HG03565 (cell line): ENCODE measurements at regions not wholly inside any gene's neighbourhood (a gene's known extent, or its start where the extent isn't known, plus 50 kb on each side); places are given as distances from the start of the nearest gene placed in this dataset.

Source experiments
- ATAC-seq: cut with Tn5 transposase; IDR thresholded peaks from one replicate; pipeline ENCODE4 v1.9.1; 2021; ENCODE audit warnings: mild to moderate bottlenecking, moderate library complexity; ENCODE audit not compliant: unreplicated experiment

GRCh38 chr1:208821939-208822338, 577.8 kb upstream of the PLXNA2 start:
- ATAC-seq: no peak

- ATAC-seq: no peak
These were observed 581.1 kb upstream of the PLXNA2 start for GRCh38 chr1:208825300-208825699.

- ATAC-seq: no peak
These were observed 585.4 kb upstream of the PLXNA2 start for GRCh38 chr1:208829595-208829994.

- no peak for ATAC-seq
These were observed 590.4 kb upstream of the PLXNA2 start for GRCh38 chr1:208834381-208835096.

- ATAC-seq: no peak
These were observed 590.9 kb upstream of the PLXNA2 start for GRCh38 chr1:208835097-208835463.

- no peak for ATAC-seq
These were observed 591.6 kb upstream of the PLXNA2 start for GRCh38 chr1:208835781-208836180.

GRCh38 chr1:208837242-208837641, 593.1 kb upstream of the PLXNA2 start:
- ATAC-seq: no peak

GRCh38 chr1:208841436-208841835, 597.3 kb upstream of the PLXNA2 start:
- ATAC-seq: no peak

GRCh38 chr1:208842451-208842850, 598.3 kb upstream of the PLXNA2 start:
- ATAC-seq: no peak

- ATAC-seq: no peak
These were observed 600.0 kb upstream of the PLXNA2 start for GRCh38 chr1:208844158-208844557.

GRCh38 chr1:208848854-208849253, 604.7 kb upstream of the PLXNA2 start:
- ATAC-seq: no peak

- ATAC-seq: no peak
These were observed 606.3 kb upstream of the PLXNA2 start for GRCh38 chr1:208850442-208850841.

- ATAC-seq: no peak
These were observed 607.2 kb upstream of the PLXNA2 start for GRCh38 chr1:208851366-208851765.

- ATAC-seq: no peak
These were observed 608.7 kb upstream of the PLXNA2 start for GRCh38 chr1:208852911-208853310.

- peak; percentile 90 for ATAC-seq
These were observed 611.2 kb upstream of the PLXNA2 start for GRCh38 chr1:208855403-208855802.

GRCh38 chr1:208857465-208857864, 613.3 kb upstream of the PLXNA2 start:
- ATAC-seq: no peak

GRCh38 chr1:208858738-208859137, 614.6 kb upstream of the PLXNA2 start:
- no peak for ATAC-seq

- no peak for ATAC-seq
These were observed 620.3 kb upstream of the PLXNA2 start for GRCh38 chr1:208864366-208864965.

- ATAC-seq: no peak
These were observed 622.3 kb upstream of the PLXNA2 start for GRCh38 chr1:208866386-208866955.

- ATAC-seq: no peak
These were observed 624.4 kb upstream of the PLXNA2 start for GRCh38 chr1:208868554-208868953.

- no peak for ATAC-seq
These were observed 630.7 kb upstream of the PLXNA2 start for GRCh38 chr1:208874915-208875314.

- no peak for ATAC-seq
These were observed 634.8 kb upstream of the PLXNA2 start for GRCh38 chr1:208879022-208879421.
